ENCODE measurements at regions not wholly inside any gene's neighbourhood (a gene's known extent, or its start where the extent isn't known, plus 50 kb on each side); places are given as distances from the start of the nearest gene placed in this dataset.

GRCh38 chr3:68360492-68360891 is 571.9 kb downstream of the TAFA4 start:
- Histone ChIP-seq H3K36me3 (no peaks in the 10 kb centered on the region), H3K27ac (no peak overlapping the region), H3K27me3 (ENCODE audit: low read depth) (no peaks in the 10 kb centered on the region), H3K9me3 (no peaks in the 10 kb centered on the region), H3K4me1 (no peaks in the 10 kb centered on the region), H3K4me3 (no peak overlapping the region)
- DNase-seq (no peak), ATAC-seq (no peak)
- intact Hi-C loops (cut with DNase I): no loop called here
- TF ChIP-seq CTCF (IDR thresholded peaks at IDR 0.05): no peak

- H3K9me3 ChIP-seq: no peaks in the 10 kb centered on the region
- no peak overlapping the region for H3K4me3 ChIP-seq
- H3K27me3 ChIP-seq (ENCODE audit: low read depth): no peaks in the 10 kb centered on the region
- H3K36me3 ChIP-seq: no peaks in the 10 kb centered on the region
- ATAC-seq (no peak), DNase-seq (no peak)
- TF ChIP-seq CTCF (IDR thresholded peaks at IDR 0.05): no peak
- intact Hi-C loops (cut with DNase I): no loop called here
- no peak overlapping the region for H3K27ac ChIP-seq
- no peaks in the 10 kb centered on the region for H3K4me1 ChIP-seq
Measured at GRCh38 chr3:68345781-68346180, 586.6 kb downstream of the TAFA4 start.

- ATAC-seq: no peak
- no peak for DNase-seq
- Histone ChIP-seq H3K9me3 (no peaks in the 10 kb centered on the region), H3K4me3 (no peak overlapping the region), H3K4me1 (no peaks in the 10 kb centered on the region), H3K36me3 (no peaks in the 10 kb centered on the region), H3K27ac (no peak overlapping the region), H3K27me3 (ENCODE audit: low read depth) (no peaks in the 10 kb centered on the region)
- TF ChIP-seq CTCF (IDR thresholded peaks at IDR 0.05): no peak
- intact Hi-C loops (cut with DNase I): no loop called here
Measured at GRCh38 chr3:68342426-68342825, 589.9 kb downstream of the TAFA4 start.

GRCh38 chr3:68336042-68336441 is 596.3 kb downstream of the TAFA4 start:
- Histone ChIP-seq H3K27me3 (ENCODE audit: low read depth) (no peaks in the 10 kb centered on the region), H3K27ac (no peak overlapping the region), H3K36me3 (no peaks in the 10 kb centered on the region), H3K4me3 (no peak overlapping the region), H3K4me1 (no peaks in the 10 kb centered on the region), H3K9me3 (no peaks in the 10 kb centered on the region)
- no peak for TF ChIP-seq CTCF (IDR thresholded peaks at IDR 0.05)
- no peak for ATAC-seq
- intact Hi-C loops (cut with DNase I): no loop called here
- DNase-seq: no peak

- DNase-seq (no peak), ATAC-seq (no peak)
- H3K27ac ChIP-seq: no peak overlapping the region
- H3K27me3 ChIP-seq (ENCODE audit: low read depth): no peaks in the 10 kb centered on the region
- no peaks in the 10 kb centered on the region for H3K36me3 ChIP-seq
- TF ChIP-seq CTCF (IDR thresholded peaks at IDR 0.05): no peak
- no peaks in the 10 kb centered on the region for H3K4me1 ChIP-seq
- no peak overlapping the region for H3K4me3 ChIP-seq
- no peaks in the 10 kb centered on the region for H3K9me3 ChIP-seq
- intact Hi-C loops (cut with DNase I): no loop called here
Measured at GRCh38 chr3:68334367-68334986, 597.9 kb downstream of the TAFA4 start.

- H3K9me3 ChIP-seq: no peaks in the 10 kb centered on the region
- H3K36me3 ChIP-seq: no peaks in the 10 kb centered on the region
- intact Hi-C loops (cut with DNase I): no loop called here
- DNase-seq (no peak), ATAC-seq (no peak)
- no peak overlapping the region for H3K4me3 ChIP-seq
- no peaks in the 10 kb centered on the region for H3K27me3 ChIP-seq (ENCODE audit: low read depth)
- H3K4me1 ChIP-seq: no peaks in the 10 kb centered on the region
- TF ChIP-seq CTCF (IDR thresholded peaks at IDR 0.05): no peak
- no peak overlapping the region for H3K27ac ChIP-seq
Measured at GRCh38 chr3:68328049-68328448, 604.3 kb downstream of the TAFA4 start.

All from lower lobe of right lung (tissue), 2 donors.